SU-DHL-6 (cell line): ENCODE measurements at regions not wholly inside any gene's neighbourhood (a gene's known extent, or its start where the extent isn't known, plus 50 kb on each side); places are given as distances from the start of the nearest gene placed in this dataset.

Experiments
- H2AFZ ChIP-seq: fragments of 200-600 bp; sonication (generic); 2 replicates; pipeline ENCODE4 v1.6.1; 2014; ENCODE audit warnings: low read depth, mild to moderate bottlenecking, moderate library complexity, mixed read lengths, antibody characterized with exemption, low read length; ENCODE audit not compliant: severe bottlenecking
- H3F3A ChIP-seq: fragments of 200-600 bp; shearing (Covaris generic); 2 replicates; pipeline ENCODE4 v1.6.0; 2016; ENCODE audit warnings: antibody characterized with exemption, mild to moderate bottlenecking; ENCODE audit not compliant: insufficient read depth
- H3K27ac ChIP-seq: fragments of 200-600 bp; sonication (generic); 2 replicates; pipeline ENCODE4 v1.5.1; 2016; ENCODE audit warnings: low read depth, mild to moderate bottlenecking, low read length, moderate library complexity, mixed read lengths
- H3K27me3 ChIP-seq: fragments of 200-600 bp; sonication (generic), shearing (Covaris generic); 2 replicates; pipeline ENCODE4 v1.6.0; 2014; ENCODE audit warnings: mild to moderate bottlenecking, low read length
- H3K36me3 ChIP-seq: fragments of 200-600 bp; sonication (generic); 2 replicates; pipeline ENCODE4 v1.6.1; 2014; ENCODE audit warnings: mild to moderate bottlenecking, low read length, mixed read lengths
- H3K4me2 ChIP-seq: fragments of 300-600, 200-600 bp; shearing (Covaris generic), sonication (generic); 2 replicates; pipeline ENCODE4 v1.6.0; 2014; ENCODE audit warnings: low read length, low read depth, mild to moderate bottlenecking; ENCODE audit not compliant: poor library complexity, severe bottlenecking
- H3K4me3 ChIP-seq: fragments of 200-600 bp; sonication (generic); 2 replicates; pipeline ENCODE4 v1.5.1; 2014; ENCODE audit warnings: antibody characterized with exemption, low read length, mild to moderate bottlenecking, mixed read lengths; ENCODE audit not compliant: insufficient read depth, poor library complexity, severe bottlenecking
- H3K79me2 ChIP-seq: fragments of 200-600 bp; sonication (generic); 2 replicates; pipeline ENCODE4 v1.6.1; 2014; ENCODE audit warnings: mild to moderate bottlenecking, low read length, moderate library complexity; ENCODE audit not compliant: insufficient read depth
- H3K9ac ChIP-seq: fragments of 200-600 bp; sonication (generic); 2 replicates; pipeline ENCODE4 v1.7.0; 2014; ENCODE audit warnings: mild to moderate bottlenecking, low read length
- H3K9me2 ChIP-seq: fragments of 200-600 bp; sonication (generic); replicated peaks from 2 replicates; pipeline ENCODE4 v1.6.1; 2014; ENCODE audit warnings: low read length; ENCODE audit not compliant: insufficient read depth
- H3K9me3 ChIP-seq: fragments of 200-600 bp; sonication (generic); 2 replicates; pipeline ENCODE4 v1.6.1; 2014; ENCODE audit warnings: low read length, mixed read lengths; ENCODE audit not compliant: insufficient read depth
- H4K20me1 ChIP-seq: fragments of 200-600 bp; sonication (generic); 2 replicates; pipeline ENCODE4 v1.6.1; 2014; ENCODE audit warnings: low read depth, mild to moderate bottlenecking, antibody characterized with exemption, low read length, moderate library complexity, mixed read lengths
- EZH2phosphoT487 ChIP-seq: fragments of 200-600 bp; sonication (generic), shearing (Covaris generic); conservative IDR thresholded peaks from 2 replicates; pipeline ENCODE4 v1.6.1; 2018; ENCODE audit warnings: mild to moderate bottlenecking, antibody characterized with exemption, low read length, moderate library complexity, mixed read lengths
- TF ChIP-seq, protein P1 (sequence below): fragments of 200-600 bp; sonication (generic); IDR thresholded peaks from one replicate; pipeline ENCODE4 v1.5.1; 2017; ENCODE audit warnings: antibody characterized with exemption, mild to moderate bottlenecking, low read length, moderate library complexity; ENCODE audit not compliant: insufficient read depth, poor library complexity, severe bottlenecking

DNA sequence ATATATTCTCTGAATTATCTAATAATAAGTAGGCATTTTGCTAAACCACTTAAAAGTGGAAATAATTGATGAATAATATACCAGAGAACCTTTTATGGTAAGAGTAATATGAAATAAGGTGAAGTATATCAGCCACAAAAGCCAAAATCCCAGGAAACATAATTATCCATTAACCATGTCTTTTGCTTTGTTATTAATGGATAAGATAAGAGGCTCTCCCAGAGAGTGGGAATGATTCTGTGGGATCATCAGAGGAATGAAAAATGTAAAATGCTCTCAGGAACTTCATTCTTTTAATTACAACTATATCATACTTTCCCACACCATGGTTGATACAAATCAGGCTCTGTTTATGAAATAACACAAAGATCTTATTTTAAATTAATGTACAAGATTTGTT is 391.7 kb upstream of the FZD8 start:
- no peaks in the 10 kb centered on the region for H3K79me2 ChIP-seq
- no peaks in the 10 kb centered on the region for H3K36me3 ChIP-seq

DNA sequence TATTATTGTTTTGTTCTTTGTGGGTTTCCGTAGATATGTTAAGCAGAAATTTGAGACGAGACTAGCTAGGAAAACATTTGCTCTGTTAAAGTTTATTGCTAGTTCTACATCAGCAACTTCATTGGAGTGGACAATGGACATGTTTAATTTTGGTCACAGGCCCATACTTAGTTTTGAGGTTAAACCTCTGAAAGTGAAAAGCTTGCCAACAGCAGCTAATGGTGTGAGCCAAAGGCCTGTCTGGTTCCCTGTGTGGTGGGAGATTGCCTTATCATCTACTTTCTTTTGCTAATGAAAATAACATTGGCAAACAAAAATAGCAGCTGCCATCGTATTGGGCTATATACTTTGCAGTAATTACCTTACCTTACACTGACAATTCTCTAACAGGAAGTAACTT is 388.4 kb upstream of the FZD8 start:
- no peaks in the 10 kb centered on the region for H3K79me2 ChIP-seq
- H3K27me3 ChIP-seq, result no peaks in the 10 kb centered on the region
- no peak overlapping the region for H3K4me3 ChIP-seq
- no peak overlapping the region for H3K27ac ChIP-seq
- H3K9ac ChIP-seq, result no peak overlapping the region
- no peaks in the 10 kb centered on the region for H4K20me1 ChIP-seq
- TF ChIP-seq, protein P1, sequence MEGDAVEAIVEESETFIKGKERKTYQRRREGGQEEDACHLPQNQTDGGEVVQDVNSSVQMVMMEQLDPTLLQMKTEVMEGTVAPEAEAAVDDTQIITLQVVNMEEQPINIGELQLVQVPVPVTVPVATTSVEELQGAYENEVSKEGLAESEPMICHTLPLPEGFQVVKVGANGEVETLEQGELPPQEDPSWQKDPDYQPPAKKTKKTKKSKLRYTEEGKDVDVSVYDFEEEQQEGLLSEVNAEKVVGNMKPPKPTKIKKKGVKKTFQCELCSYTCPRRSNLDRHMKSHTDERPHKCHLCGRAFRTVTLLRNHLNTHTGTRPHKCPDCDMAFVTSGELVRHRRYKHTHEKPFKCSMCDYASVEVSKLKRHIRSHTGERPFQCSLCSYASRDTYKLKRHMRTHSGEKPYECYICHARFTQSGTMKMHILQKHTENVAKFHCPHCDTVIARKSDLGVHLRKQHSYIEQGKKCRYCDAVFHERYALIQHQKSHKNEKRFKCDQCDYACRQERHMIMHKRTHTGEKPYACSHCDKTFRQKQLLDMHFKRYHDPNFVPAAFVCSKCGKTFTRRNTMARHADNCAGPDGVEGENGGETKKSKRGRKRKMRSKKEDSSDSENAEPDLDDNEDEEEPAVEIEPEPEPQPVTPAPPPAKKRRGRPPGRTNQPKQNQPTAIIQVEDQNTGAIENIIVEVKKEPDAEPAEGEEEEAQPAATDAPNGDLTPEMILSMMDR, result no peak
- no peak for TF ChIP-seq EZH2phosphoT487
- H3K9me2 ChIP-seq, result no peaks in the 10 kb centered on the region
- no peak overlapping the region for H3K4me2 ChIP-seq
- H3F3A ChIP-seq, result no peaks in the 10 kb centered on the region
- no peaks in the 10 kb centered on the region for H3K36me3 ChIP-seq
- no peaks in the 10 kb centered on the region for H3K9me3 ChIP-seq
- no peak overlapping the region for H2AFZ ChIP-seq

More for the DNA sequence above, 391.7 kb upstream of the FZD8 start:
- H3K9ac ChIP-seq, result no peak overlapping the region
- no peak overlapping the region for H3K27ac ChIP-seq
- no peaks in the 10 kb centered on the region for H3K27me3 ChIP-seq
- H4K20me1 ChIP-seq, result no peaks in the 10 kb centered on the region
- H3K9me2 ChIP-seq, result no peaks in the 10 kb centered on the region
- no peaks in the 10 kb centered on the region for H3F3A ChIP-seq
- H3K4me2 ChIP-seq, result no peak overlapping the region
- H2AFZ ChIP-seq, result no peak overlapping the region
- TF ChIP-seq, protein P1, result no peak
- no peak for TF ChIP-seq EZH2phosphoT487
- no peak overlapping the region for H3K4me3 ChIP-seq
- no peaks in the 10 kb centered on the region for H3K9me3 ChIP-seq

DNA sequence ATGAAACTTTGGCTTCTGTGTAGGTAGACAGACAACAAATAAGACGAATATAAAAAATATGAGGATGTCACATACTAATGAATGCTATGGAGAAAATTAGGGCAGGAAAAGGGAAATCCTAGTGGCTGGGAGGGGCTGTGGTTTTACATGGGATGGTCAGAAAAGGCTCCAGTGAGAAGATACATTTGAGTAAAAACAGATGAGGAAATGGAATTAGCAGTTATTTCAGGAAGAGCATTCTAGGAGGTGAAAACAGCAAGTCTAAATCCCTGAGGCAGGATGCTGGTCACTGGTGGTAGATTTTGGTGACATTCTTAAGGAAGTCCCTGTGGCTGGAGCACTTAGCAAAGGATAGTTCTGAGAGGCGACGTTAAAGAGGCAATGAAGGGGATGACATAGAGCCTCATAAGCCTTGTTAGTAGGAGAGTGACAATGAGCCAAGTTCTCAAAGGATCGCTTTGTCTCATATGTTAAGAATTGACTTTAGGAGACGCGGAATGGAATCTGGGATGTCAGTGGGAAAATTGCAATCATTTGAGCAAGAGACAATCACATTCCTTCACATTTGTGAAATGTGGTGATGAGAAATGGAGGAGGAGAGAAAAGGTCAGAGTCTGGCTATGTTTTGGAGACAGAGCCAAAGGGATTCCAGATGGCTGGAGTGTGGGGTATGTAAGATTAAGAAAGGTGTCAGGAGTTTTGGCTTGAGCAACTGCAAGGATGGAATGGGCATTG is 384.7 kb upstream of the FZD8 start:
- no peak overlapping the region for H3K9ac ChIP-seq
- no peaks in the 10 kb centered on the region for H3K79me2 ChIP-seq
- H4K20me1 ChIP-seq, result no peaks in the 10 kb centered on the region
- no peak overlapping the region for H3K27ac ChIP-seq
- H3K4me3 ChIP-seq, result no peak overlapping the region
- H3K36me3 ChIP-seq, result no peaks in the 10 kb centered on the region
- no peaks in the 10 kb centered on the region for H3K9me3 ChIP-seq
- no peak for TF ChIP-seq EZH2phosphoT487
- TF ChIP-seq, protein P1, result no peak
- no peaks in the 10 kb centered on the region for H3F3A ChIP-seq
- H3K27me3 ChIP-seq, result no peaks in the 10 kb centered on the region
- H3K4me2 ChIP-seq, result no peak overlapping the region
- H2AFZ ChIP-seq, result no peak overlapping the region
- H3K9me2 ChIP-seq, result no peaks in the 10 kb centered on the region
